ENCODE measurements at regions not wholly inside any gene's neighbourhood (a gene's known extent, or its start where the extent isn't known, plus 50 kb on each side); places are given as distances from the start of the nearest gene placed in this dataset.

GRCh38 chr3:40827942-40828688 lies 303.4 kb downstream of the ZNF621 start:
- DNase-seq, result no peak

GRCh38 chr3:40828741-40829415 lies 304.1 kb downstream of the ZNF621 start:
- no peak for DNase-seq

DNA sequence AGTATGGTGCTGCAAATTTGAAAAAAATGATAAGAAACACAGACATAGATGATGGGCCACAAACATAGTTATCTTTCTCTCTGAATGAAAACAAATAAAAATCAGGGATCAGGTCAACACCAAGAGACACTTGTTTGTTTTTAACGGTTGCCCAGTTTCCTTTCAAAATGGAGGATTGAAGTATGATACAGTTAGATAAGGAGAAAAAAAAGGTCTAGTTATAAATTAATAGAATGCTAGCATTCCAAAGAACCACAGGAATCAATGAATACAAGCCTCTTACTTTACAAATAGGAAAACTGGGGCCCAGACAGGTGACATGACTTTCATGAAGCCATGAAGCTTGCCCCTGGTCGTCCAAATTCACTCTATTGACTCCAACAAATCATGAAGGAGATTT lies 305.1 kb downstream of the ZNF621 start:
- no peak for DNase-seq

- DNase-seq, result no peak
Measured at GRCh38 chr3:40837300-40837699, 312.5 kb downstream of the ZNF621 start.

DNA sequence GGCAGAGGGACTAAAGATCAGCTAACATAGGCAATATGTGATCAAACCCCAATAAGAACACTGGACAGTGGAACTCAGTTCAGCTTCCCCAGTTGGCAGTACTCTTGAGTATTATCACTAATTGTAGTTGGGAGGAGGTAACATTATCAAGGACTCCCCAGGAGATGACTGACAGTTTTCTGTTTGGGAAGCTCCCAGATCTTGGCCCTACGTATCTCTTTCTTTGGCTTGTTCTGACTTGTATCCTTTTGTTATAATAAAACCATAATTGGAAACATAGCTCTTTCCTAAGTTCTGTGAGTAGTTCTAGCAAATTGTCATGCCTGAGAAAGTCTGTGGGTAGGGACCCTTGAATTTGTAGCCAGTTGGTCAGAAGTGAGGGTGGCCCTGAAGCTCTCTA lies 316.4 kb downstream of the ZNF621 start:
- DNase-seq, result no peak

GRCh38 chr3:40841570-40842109 lies 316.9 kb downstream of the ZNF621 start:
- no peak for DNase-seq

DNA sequence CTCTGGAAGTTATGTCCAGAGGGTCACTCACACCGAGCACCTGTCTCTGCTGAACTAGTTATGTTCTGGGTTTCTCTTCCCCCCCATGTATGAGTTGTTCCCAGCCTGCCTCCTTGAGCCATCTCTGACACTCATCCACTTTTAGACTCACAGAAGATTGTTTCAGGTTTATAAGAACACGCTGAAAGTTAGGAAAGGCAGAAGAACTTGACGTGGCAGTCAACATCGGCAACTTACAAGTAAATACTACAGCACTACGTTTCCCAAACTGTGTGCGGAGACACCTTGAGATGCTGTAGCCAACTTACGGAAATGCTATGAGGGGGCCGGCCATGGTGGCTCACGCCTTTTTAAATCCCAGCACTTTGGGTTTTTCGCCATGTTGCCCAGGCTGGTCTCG lies 318.0 kb downstream of the ZNF621 start:
- DNase-seq, result no peak

DNA sequence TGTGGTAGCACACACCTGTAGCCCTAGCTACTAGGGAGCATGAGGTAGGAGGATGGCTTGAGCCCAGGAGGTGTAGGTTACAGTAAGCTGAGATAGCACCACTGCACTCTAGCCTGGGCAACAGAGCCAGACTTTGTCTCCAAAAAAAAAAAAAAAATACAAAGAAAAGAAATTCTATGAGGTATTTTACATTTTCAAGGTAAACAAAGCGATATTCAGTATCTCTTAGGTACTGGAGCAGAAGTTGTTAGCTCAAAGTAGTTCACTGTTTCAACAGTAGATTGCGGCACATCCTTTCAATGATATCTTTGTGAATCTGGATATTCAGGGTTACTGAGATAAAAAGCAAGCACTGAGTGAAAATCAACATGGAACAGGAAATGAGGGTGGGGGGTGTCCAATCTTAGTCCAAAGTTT lies 318.5 kb downstream of the ZNF621 start:
- no peak for DNase-seq

DNA sequence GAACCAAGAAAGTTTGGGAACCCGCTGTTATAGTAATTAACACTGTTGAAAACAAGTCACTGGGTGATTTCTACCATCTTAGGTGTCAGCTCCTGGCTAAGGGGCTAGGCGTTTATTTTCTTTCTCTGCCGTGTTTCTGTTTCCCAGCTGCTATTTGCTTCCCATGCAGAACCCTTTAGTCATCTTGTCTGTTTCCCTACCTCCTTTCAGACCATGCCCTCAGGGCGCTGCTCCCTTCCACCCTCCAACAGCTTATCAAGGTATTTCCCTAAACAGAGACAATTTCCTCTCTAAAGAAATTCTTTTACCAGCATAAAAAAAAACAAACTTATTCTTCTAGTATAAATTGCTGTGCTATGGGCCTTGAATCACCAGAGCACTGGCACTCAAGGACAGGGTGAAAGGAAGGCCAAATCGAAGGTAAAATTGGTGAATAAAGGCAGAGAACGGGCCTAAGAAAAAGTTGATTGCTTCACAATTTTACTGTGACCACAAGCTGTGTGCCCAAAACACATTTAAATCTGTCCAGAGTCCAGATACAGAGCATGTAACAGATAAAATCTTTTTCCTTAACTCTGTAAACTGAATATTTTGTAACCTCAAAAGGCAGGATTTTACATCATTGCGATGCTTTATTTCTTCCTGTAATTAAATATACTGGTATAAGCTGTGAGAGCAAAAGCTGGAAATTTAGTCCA lies 319.2 kb downstream of the ZNF621 start:
- no peak for DNase-seq

GRCh38 chr3:40844896-40845295 lies 320.1 kb downstream of the ZNF621 start:
- DNase-seq, result no peak

DNA sequence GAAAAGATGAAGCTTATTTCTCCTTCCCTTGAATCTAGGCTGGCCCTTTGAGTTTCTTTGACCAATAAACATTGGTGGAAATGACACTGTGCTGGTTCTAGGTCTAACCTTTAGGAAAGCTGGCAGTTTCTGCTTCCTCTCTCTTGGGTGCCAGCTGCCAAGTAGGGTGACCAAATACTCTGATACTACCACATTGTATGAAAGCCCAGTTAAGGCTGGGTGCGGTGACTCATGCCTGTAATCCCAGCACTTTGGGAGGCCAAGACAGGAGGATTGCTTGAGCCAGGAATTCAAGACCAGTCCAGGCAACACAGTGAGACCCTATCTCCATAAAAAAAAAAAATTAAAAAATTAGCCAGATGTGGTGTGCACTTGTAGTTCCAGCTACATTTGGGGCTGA lies 320.7 kb downstream of the ZNF621 start:
- DNase-seq, result no peak

- DNase-seq, result no peak
Measured at GRCh38 chr3:40845916-40846315, 321.2 kb downstream of the ZNF621 start.

DNA sequence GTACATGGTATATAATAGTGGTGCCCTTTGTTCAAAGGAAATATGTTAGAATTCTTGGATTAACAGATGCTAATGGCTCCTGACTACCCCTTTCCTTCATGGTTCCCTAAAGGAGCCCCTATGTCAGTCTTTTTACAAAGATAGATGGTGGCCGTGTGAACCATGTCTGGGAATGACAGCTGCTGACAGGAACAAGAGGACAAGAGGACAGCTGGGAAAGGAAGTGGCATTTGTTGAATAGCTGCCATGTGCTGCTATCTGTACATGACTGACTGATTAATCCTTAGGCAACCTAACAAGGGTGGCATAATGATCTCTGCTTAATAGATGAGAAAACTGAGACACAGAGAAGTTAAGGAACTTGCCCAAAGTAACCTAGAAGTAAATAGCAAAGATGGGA lies 321.7 kb downstream of the ZNF621 start:
- DNase-seq, result no peak

DNA sequence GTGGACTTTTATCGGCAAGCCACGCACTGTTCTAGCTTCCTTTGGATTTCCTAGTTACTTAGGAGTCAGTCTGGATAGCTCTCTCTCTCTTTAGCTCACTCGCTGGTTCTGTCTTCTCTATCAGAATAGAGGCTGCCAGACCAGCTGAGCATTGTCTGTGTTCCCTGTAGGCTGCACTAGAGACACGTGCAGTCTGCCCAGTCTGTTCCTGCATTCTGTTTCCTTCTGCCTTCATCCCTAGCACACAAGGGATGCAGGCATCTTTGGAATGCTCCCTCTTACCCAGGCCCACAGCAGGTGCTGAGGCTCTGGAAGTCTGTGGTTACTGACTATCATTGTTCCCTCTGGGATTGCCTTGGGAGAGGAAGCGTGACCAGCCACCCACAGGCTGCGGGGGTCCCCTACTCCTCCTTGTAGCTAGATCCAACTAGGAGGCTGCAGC lies 322.8 kb downstream of the ZNF621 start:
- DNase-seq, result no peak

- DNase-seq, result no peak
Measured at GRCh38 chr3:40848421-40848820, 323.7 kb downstream of the ZNF621 start.

DNA sequence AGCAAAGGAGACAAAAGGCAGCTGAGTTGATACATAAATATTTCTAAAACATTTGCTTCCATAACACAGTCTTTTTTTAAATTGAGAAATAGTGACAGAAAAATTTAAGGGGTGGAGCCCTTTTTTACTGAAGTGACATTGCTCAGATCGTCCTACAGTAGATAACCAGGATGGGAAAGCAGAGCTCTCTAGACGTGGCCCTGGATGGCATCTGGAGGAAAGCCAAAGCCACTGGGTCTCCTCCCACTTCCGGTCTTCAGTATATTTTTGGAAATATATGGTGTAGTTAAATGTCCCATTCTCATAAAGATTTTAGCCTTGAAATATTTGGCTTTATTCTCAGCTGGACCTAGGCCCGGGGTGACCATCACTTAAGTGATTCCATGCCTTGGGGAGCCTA lies 326.1 kb downstream of the ZNF621 start:
- DNase-seq, result no peak

DNA sequence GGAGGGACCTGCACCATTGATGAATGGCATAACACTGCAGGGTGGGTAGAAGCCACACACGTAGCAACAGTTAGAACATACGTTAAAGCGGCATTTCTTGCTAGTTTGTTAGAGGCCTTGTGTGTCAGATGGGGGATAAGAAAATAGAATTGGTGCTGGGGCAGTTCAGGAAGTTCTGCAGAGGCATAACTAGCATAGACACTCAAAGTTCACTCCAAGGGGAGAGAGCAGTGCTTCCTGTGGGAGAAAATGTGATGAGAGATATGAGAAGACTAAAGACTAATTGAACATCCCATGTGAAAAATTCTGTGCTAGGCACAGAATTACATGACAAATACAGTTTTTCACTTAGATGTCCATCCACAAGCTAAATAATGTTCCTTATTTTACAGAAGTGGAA lies 327.1 kb downstream of the ZNF621 start:
- DNase-seq, result no peak

DNA sequence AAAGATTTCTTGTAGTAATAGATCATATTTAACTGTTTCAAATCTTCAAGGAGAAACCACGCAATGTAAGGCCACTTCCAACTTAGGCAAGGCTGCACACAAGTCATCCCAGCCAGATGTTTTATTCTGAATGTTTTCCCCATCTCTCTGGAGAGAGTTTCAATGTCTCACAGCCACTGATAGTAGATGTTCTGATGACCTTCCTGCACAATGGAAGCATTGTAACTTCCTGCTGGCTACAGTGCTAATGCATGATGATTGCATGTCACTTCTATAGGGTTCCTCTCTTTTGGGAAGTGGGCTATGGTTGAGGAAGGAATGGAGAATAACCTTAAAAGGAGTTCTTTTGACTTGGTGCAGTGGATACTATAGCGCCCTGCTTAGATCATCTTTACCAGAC lies 328.0 kb downstream of the ZNF621 start:
- DNase-seq, result no peak

GRCh38 chr3:40853474-40853873 lies 328.7 kb downstream of the ZNF621 start:
- no peak for DNase-seq

DNA sequence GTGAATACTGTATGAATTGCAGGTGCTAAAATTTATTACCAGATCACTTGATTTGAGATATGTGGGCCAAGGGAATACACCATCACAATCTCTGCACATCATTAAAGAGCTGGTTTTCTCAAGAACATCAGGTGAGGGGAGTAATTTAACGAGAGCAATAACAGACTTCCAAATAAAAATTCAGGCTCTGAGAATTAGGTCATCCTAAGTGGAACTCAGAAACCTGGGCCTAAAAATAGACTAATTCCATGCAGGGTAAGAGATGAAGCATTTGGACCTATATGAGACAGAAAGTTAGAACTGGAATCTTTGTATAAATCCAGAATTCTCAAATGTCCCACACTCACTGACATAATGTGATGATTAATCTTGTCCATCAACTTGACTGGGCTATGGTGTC lies 331.1 kb downstream of the ZNF621 start:
- DNase-seq, result no peak

DNA sequence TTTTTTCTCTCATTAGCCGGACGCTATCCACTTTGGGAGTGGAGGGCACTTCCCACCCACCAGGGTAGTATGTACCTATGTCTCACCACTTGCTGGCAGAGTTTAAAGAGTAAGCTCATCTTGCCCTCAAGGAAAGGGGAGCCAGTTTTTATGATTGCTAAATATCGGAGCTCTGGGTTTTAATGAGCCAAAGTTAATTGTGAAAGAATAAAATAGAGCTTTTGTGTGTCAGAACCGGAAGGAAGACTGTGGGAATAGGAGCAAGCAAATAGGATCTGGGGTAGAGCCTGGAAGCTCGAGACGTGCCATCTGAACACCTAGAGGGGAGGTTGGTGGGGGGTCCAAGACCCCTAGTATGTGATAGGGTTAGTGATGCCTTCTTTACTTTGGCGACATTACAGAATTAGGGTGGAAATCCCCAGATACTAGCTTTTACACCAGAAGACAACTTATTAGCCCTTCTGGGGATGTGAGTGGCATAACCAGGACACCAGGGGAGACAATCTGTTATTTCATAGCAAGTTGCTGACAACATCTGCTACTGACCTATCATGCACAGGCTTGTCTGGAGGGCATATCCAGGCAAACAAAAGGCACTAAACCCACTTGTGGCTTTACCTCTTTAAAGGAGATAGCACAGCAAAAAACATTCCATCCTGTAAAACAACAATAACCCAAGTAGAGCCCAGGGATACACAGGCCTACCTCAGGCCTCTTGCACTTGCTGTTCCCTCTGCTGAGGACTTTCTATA lies 333.8 kb downstream of the ZNF621 start:
- DNase-seq, result no peak

DNA sequence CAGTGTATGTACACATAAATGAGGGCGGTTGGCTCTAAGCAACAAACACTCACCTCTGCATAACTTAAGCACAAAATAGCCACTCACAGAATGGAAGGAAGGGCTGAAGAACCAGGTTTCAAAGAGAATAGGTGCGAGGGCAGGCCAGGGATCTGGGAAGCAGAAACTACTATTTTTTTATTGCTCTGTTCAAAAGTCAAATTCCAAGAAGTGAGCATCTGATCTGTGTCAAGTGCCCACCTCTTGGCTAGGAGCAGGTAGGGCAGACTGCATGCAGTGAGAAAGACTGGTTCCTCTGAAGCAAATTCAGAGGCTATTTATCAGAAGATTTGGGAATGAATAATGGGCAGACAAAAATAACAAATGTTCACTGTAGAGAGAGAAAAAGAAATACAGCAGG lies 336.4 kb upstream of the CTNNB1 start:
- DNase-seq, result no peak

GRCh38 chr3:40864146-40864782 lies 335.0 kb upstream of the CTNNB1 start:
- DNase-seq, result no peak
